HG03045 (cell line): ENCODE measurements at regions not wholly inside any gene's neighbourhood (a gene's known extent, or its start where the extent isn't known, plus 50 kb on each side); places are given as distances from the start of the nearest gene placed in this dataset.
"Not testable (repeated sequence)": the region's sequence is repeated elsewhere in the genome, so short reads cannot be mapped to it uniquely, and the experiment has no call there.

ENCODE experiments used
- ATAC-seq: cut with Tn5 transposase; IDR thresholded peaks from one replicate; pipeline ENCODE4 v1.9.1; 2021; ENCODE audit warnings: mild to moderate bottlenecking, moderate library complexity; ENCODE audit not compliant: unreplicated experiment

- no peak for ATAC-seq
Observed at GRCh38 chr2:21761361-21761760, 637.6 kb downstream of the TDRD15 start.

- ATAC-seq: no peak
Observed at GRCh38 chr2:21763501-21763900, 639.7 kb downstream of the TDRD15 start.

GRCh38 chr2:21770787-21771186 lies 647.0 kb downstream of the TDRD15 start:
- ATAC-seq: no peak

- no peak for ATAC-seq
Observed at GRCh38 chr2:21772624-21773023, 648.9 kb downstream of the TDRD15 start.

GRCh38 chr2:21773168-21773567 lies 649.4 kb downstream of the TDRD15 start:
- no peak for ATAC-seq

- ATAC-seq: no peak
Observed at GRCh38 chr2:21774691-21775368, 651.1 kb downstream of the TDRD15 start.

GRCh38 chr2:21779786-21780185 lies 656.0 kb downstream of the TDRD15 start:
- no peak for ATAC-seq

GRCh38 chr2:21781962-21782361 lies 658.2 kb downstream of the TDRD15 start:
- ATAC-seq: no peak

- ATAC-seq: no peak
Observed at GRCh38 chr2:21782866-21783265, 659.1 kb downstream of the TDRD15 start.

- ATAC-seq: no peak
Observed at GRCh38 chr2:21787941-21788340, 664.2 kb downstream of the TDRD15 start.

GRCh38 chr2:21790311-21790710 lies 666.5 kb downstream of the TDRD15 start:
- not testable (repeated sequence) for ATAC-seq

- ATAC-seq: no peak
Observed at GRCh38 chr2:21792571-21792970, 668.8 kb downstream of the TDRD15 start.

- no peak for ATAC-seq
Observed at GRCh38 chr2:21793461-21793860, 669.7 kb downstream of the TDRD15 start.

- no peak for ATAC-seq
Observed at GRCh38 chr2:21794611-21795010, 670.8 kb downstream of the TDRD15 start.

- no peak for ATAC-seq
Observed at GRCh38 chr2:21800356-21800755, 676.6 kb downstream of the TDRD15 start.

GRCh38 chr2:21803550-21803949 lies 679.8 kb downstream of the TDRD15 start:
- ATAC-seq: no peak

GRCh38 chr2:21804151-21804550 lies 680.4 kb downstream of the TDRD15 start:
- ATAC-seq: no peak

- no peak for ATAC-seq
Observed at GRCh38 chr2:21811541-21811940, 687.8 kb downstream of the TDRD15 start.

- ATAC-seq: no peak
Observed at GRCh38 chr2:21812766-21813165, 689.0 kb downstream of the TDRD15 start.

GRCh38 chr2:21814588-21815149 lies 690.9 kb downstream of the TDRD15 start:
- no peak for ATAC-seq

GRCh38 chr2:21818212-21818795 lies 694.5 kb downstream of the TDRD15 start:
- no peak for ATAC-seq

GRCh38 chr2:21819454-21819853 lies 695.7 kb downstream of the TDRD15 start:
- ATAC-seq: no peak
